ENCODE measurements at regions not wholly inside any gene's neighbourhood (a gene's known extent, or its start where the extent isn't known, plus 50 kb on each side); places are given as distances from the start of the nearest gene placed in this dataset.

- DNase-seq = no peak
Observed at GRCh38 chr5:159713254-159713653, 203.0 kb upstream of the ADRA1B start.

DNA sequence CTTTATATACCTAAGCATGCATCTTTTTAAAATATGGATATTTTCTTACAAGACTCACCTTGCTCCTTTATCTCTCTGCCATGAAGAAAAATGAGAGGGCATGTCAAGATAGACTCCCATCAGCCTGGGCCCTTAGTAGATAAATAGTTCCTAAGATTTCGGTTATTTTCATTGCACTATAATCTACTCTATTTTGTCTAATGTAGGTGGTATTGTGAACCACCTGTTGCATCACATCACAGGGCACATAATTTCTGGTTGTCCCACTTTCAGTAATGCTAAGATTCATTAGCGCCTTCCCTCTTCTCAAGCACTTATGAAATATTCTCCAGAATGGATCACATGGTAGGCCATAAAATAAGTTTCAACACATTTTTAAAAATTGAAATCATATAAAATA is 202.5 kb upstream of the ADRA1B start:
- DNase-seq = no peak

DNA sequence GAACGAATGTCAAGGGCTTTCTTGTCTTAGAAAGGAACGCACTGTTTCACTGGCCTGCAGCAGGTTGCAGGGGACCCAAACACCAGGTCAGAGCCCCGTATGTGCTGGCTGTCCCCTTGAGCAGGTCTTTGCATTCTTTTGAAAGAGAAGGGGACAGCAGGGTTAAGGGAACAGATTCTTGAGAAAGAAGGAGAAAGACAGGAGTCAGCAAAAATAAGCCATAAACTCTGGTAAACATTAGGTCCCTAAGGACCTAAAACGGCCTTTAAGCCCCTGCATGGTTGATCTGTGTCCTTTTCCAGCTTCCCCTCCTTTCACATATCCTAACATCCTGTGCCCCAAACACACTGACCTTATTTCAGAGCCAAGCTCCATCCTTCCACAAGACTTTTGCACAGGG is 190.8 kb upstream of the ADRA1B start:
- no peak for DNase-seq

DNA sequence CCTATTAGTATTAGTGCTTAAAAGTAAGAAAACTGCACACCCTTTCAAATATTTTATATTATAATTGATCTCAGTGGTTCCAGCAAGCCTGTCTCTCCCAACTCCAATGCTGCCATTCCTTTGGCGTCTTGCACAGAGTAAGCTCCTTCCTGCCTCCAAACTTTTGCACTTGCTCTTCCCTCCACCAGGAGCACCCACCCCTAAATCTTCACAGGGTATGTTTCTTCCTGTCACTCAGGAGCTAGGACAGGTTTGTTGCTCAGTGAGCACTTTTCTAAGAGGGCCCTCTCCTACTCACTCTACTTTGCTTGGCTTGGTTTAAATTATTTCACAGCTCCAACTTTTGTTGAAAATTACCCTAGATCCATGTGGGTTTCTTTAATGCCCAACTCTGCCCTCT is 189.1 kb upstream of the ADRA1B start:
- no peak for DNase-seq

DNA sequence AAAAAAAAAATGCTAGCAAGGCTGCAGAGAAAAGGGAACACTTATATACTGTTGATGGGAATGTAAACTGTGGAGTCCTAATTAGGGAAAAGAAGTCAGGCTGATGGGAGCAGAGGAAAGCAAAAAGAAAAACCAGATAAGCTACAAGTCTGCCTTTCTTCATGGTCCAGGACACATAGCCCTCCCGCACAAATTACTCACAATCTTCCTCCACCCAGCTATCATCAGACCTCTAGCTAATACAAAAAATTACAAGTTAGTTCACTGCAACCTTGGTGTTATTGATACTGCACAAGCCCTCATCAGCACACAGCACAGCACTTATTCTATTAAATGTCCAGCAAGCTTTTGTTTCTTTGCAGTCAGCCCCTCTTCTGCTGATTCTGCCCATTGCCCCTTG is 186.0 kb upstream of the ADRA1B start:
- DNase-seq = no peak

DNA sequence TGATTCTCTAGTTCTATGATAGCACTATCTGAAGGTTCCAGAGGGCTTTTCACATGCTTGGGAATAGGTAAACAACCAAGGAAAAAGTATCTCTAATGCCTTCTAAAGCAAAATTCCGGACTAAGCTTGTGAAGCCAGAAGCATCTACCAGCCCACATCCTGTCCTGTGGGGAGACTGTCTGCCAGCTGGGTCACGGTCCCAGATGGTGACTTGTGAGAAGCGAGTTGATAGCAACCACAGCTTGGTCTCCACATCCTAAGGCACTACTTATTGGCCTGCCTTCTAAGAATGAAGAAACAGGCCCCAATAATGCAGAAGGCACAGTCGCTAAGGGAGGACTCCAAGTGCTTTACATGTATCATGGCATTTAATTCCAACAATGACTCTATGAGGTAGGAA is 184.1 kb upstream of the ADRA1B start:
- DNase-seq = no peak

GRCh38 chr5:159734366-159734765 is 181.9 kb upstream of the ADRA1B start:
- no peak for DNase-seq

DNA sequence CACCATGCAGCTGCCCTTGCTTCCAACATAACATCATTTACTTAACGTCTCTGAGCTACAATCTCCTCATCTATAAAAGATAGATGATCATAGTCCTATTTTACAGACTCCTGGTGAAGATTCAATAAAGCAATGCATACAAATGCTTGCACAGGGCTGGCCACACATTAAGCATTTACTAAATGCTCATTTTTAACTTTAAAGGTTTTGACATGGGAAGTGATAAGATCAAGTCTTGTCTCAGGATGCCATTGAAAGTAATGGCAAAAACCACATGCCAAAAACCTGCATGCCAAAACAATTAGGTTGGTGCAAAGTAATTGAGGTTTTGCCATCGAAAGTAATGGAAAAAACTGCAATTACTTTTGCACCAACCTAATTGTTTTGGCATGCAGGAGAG is 181.2 kb upstream of the ADRA1B start:
- DNase-seq = no peak

GRCh38 chr5:159735749-159736660 is 180.3 kb upstream of the ADRA1B start:
- no peak for DNase-seq

DNA sequence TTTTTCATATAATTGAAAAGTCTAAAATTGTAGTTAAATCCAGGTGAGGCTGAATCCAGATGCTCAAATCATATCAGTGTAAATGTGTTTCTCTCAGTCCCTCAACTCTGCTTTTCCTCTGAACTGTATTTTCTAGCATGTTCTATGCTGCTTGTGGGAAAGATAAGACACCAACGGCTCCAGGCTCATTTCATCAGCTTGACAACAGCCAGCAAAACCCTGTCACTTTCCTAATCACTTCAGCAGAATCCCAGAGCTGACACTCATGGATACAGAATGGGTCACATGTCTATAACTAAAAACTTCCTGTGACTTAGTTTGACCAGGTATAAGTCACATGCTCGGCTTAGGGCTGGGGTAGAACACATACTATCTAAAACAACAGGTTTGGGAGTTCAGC is 179.4 kb upstream of the ADRA1B start:
- no peak for DNase-seq

- DNase-seq = no peak
Observed at GRCh38 chr5:159737263-159737662, 179.0 kb upstream of the ADRA1B start.

GRCh38 chr5:159741829-159742322 is 174.4 kb upstream of the ADRA1B start:
- DNase-seq = no peak

GRCh38 chr5:159743234-159743633 is 173.0 kb upstream of the ADRA1B start:
- DNase-seq = no peak

- DNase-seq = no peak
Observed at GRCh38 chr5:159746707-159747106, 169.6 kb upstream of the ADRA1B start.

GRCh38 chr5:159749146-159749545 is 167.1 kb upstream of the ADRA1B start:
- DNase-seq = no peak

DNA sequence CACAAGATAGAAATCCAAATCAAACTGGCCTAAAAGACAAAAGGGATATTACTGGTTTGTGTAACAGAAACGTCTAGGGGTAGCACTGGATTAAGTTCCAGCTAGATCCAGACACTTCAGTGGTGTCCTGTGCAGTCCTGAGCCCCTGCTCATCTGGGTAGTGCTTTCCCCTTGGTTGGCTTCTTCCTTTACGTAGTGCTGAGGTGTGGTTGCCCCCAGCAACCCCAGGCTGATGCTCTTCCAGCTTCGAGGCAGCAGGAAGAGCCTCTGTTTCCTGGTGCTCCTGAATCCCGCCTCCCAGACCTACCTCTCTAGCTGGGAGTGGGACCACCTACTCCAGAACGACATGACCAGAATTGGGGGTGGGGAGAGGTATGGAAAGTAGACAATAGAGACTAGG is 166.1 kb upstream of the ADRA1B start:
- DNase-seq = no peak

DNA sequence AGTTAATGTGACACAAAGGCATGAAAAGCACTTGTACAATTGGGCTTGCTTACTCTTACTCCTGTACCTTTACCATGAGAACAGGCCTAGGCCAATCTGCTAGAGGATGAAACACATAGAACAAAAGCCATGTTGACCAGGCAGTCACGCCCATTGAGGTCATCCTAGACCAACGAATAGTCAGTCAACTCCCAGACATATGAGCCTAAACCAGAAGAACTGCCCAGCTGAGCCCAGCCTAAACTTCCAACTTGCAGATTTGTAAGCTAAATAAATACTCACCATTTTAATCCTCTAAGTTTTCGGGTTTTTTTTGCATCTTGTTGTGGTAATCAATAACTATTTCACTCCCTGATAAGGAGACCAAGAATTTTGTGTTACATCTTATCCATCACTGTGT is 164.8 kb upstream of the ADRA1B start:
- DNase-seq = no peak

DNA sequence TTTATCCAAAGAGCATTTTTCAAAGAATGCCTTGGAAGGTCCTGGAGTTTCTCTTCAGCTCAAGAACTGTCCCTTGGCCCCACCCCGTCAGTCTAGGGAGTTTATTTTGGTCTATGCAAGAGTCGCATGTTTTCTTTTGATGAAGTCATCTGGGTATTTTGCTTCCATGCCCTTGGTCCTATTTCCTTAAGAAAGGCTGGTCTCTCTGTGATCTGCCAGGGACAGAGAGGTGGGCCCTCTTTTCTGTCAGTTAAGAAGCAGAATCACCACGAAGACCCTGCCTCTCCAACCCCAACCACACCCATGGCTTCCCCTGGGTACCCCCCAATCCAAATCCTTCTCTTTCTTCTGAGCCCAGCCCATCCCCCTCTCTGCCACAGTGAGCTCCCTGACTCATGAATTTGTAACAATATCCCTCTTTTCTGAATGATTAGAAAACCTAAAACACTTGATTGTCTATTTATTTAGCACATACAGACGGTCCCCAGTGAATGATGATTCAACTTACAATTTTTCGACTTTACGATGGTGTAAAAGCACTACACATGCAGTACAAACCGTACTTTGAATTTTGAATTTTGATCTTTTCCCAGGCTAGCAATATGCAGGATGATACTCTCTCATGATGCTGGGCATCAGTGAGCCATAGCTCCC is 163.5 kb upstream of the ADRA1B start:
- DNase-seq = no peak

DNA sequence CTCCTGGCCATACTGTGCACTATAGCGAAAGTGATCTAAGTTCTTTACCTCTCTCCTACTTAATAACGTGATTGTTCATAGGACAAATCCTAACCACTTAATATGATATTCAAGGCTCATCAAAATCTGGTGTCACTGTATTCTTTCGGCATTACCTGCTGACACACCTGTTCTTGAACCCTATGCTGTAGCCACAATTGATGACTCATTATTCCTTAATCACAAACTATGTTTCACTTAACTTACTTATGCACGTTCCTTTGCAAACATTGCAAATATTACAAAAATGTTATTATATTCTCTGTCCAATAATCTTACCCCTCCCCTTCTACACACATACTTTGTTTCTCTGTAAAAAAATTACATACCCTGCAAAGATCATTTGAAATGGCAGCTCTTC is 158.1 kb upstream of the ADRA1B start:
- DNase-seq = no peak

GRCh38 chr5:159759791-159760290 is 156.4 kb upstream of the ADRA1B start:
- DNase-seq = no peak

DNA sequence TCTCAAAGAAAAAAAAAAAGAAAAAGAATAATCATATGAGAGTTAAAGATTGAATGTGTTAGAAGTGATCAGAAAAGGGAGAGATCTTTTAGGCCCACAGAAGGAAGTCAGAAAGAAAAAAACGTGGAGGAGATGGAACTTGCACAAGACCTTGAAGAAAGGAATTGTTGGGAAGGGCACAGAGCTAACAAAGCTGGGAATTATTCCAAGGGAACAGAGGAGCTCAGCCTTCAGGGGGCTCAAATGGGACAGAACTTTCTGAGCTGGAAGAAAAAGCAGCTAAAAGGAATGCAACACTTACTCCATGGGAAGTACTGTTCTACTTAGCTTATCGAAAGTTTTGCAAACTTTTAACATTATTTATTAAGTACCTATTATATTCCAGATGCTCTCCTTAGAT is 153.4 kb upstream of the ADRA1B start:
- DNase-seq = no peak

GRCh38 chr5:159763562-159763961 is 152.7 kb upstream of the ADRA1B start:
- DNase-seq = no peak

GRCh38 chr5:159764283-159765134 is 151.8 kb upstream of the ADRA1B start:
- DNase-seq = no peak
